HUES64 (cell line): ENCODE measurements at regions not wholly inside any gene's neighbourhood (a gene's known extent, or its start where the extent isn't known, plus 50 kb on each side); places are given as distances from the start of the nearest gene placed in this dataset.

Source experiments
- H3K27ac ChIP-seq: 2 replicates; pipeline ENCODE4 v1.7.0; 2013; ENCODE audit warnings: low read depth, low read length, inconsistent platforms
- H3K27me3 ChIP-seq: 2 replicates; pipeline ENCODE4 v1.6.1; 2013; ENCODE audit warnings: mild to moderate bottlenecking, low read length; ENCODE audit not compliant: insufficient read depth
- H3K36me3 ChIP-seq: 2 replicates; pipeline ENCODE4 v1.6.1; 2013; ENCODE audit warnings: mild to moderate bottlenecking, low read length; ENCODE audit not compliant: insufficient read depth
- H3K4me1 ChIP-seq: 2 replicates; pipeline ENCODE4 v1.6.1; 2013; ENCODE audit warnings: mild to moderate bottlenecking, low read length, moderate library complexity; ENCODE audit not compliant: insufficient read depth
- H3K4me3 ChIP-seq: 2 replicates; pipeline ENCODE4 v1.5.1; 2013; ENCODE audit warnings: mild to moderate bottlenecking, low read length, moderate library complexity
- H3K9ac ChIP-seq: 2 replicates; pipeline ENCODE4 v1.6.1; 2013; ENCODE audit warnings: mild to moderate bottlenecking, low read depth, low read length
- H3K9me3 ChIP-seq: 2 replicates; pipeline ENCODE4 v1.6.1; 2013; ENCODE audit warnings: low read depth, low read length; ENCODE audit not compliant: insufficient read depth
- WGBS: fragments of 150-250, 120-280 bp; methylation state at CpG from one replicate; pipeline ENCODE4 v1.1.7; 2013; ENCODE audit warnings: missing lambda C conversion rate; 5-methylcytosine and 5-hydroxymethylcytosine counted together

- Histone ChIP-seq H3K27ac (no peak overlapping the region), H3K9me3 (no peaks in the 10 kb centered on the region), H3K27me3 (no peaks in the 10 kb centered on the region), H3K4me1 (no peaks in the 10 kb centered on the region), H3K9ac (no peak overlapping the region), H3K4me3 (no peak overlapping the region), H3K36me3 (no peaks in the 10 kb centered on the region)
- WGBS = no CpG with 5 or more reads among the region's 1 CpG
These were observed 279.1 kb upstream of the AKR1E2 start for GRCh38 chr10:4546931-4547330.

- Histone ChIP-seq H3K27me3 (no peaks in the 10 kb centered on the region), H3K9me3 (no peaks in the 10 kb centered on the region), H3K36me3 (no peaks in the 10 kb centered on the region), H3K4me3 (no peak overlapping the region), H3K9ac (no peak overlapping the region), H3K4me1 (no peaks in the 10 kb centered on the region), H3K27ac (no peak overlapping the region)
- WGBS = 89% methylated on average over 7 of the region's 7 CpGs
These were observed 279.5 kb upstream of the AKR1E2 start for GRCh38 chr10:4546500-4546899.

- H3K9me3 ChIP-seq = no peaks in the 10 kb centered on the region
- no peaks in the 10 kb centered on the region for H3K4me1 ChIP-seq
- no peak overlapping the region for H3K9ac ChIP-seq
- H3K27ac ChIP-seq = no peak overlapping the region
- WGBS = 96% methylated on average over 7 of the region's 7 CpGs
- H3K36me3 ChIP-seq = no peaks in the 10 kb centered on the region
- H3K4me3 ChIP-seq = no peak overlapping the region
- H3K27me3 ChIP-seq = no peaks in the 10 kb centered on the region
These were observed 280.9 kb upstream of the AKR1E2 start for GRCh38 chr10:4545062-4545461.

- Histone ChIP-seq H3K4me3 (no peak overlapping the region), H3K9ac (no peak overlapping the region), H3K36me3 (no peaks in the 10 kb centered on the region), H3K27ac (no peak overlapping the region), H3K27me3 (no peaks in the 10 kb centered on the region), H3K9me3 (no peaks in the 10 kb centered on the region), H3K4me1 (no peaks in the 10 kb centered on the region)
- 92% methylated on average over 5 of the region's 7 CpGs for WGBS
These were observed 282.0 kb upstream of the AKR1E2 start for GRCh38 chr10:4543938-4544533.

- H3K4me1 ChIP-seq = no peaks in the 10 kb centered on the region
- H3K27ac ChIP-seq = no peak overlapping the region
- H3K9ac ChIP-seq = no peak overlapping the region
- no peaks in the 10 kb centered on the region for H3K27me3 ChIP-seq
- no peaks in the 10 kb centered on the region for H3K9me3 ChIP-seq
- H3K36me3 ChIP-seq = no peaks in the 10 kb centered on the region
- H3K4me3 ChIP-seq = no peak overlapping the region
These were observed 284.7 kb upstream of the AKR1E2 start for GRCh38 chr10:4541292-4541691.

- Histone ChIP-seq H3K9ac (no peak overlapping the region), H3K4me1 (no peaks in the 10 kb centered on the region)
These were observed 288.0 kb upstream of the AKR1E2 start for GRCh38 chr10:4538016-4538415.

GRCh38 chr10:4535521-4535920 lies 290.5 kb upstream of the AKR1E2 start:
- H3K36me3 ChIP-seq = no peaks in the 10 kb centered on the region
- H3K4me1 ChIP-seq = no peaks in the 10 kb centered on the region
- H3K27ac ChIP-seq = no peak overlapping the region
- no peaks in the 10 kb centered on the region for H3K27me3 ChIP-seq
- no peak overlapping the region for H3K9ac ChIP-seq
- H3K9me3 ChIP-seq = no peaks in the 10 kb centered on the region
- no peak overlapping the region for H3K4me3 ChIP-seq
- WGBS = 92% methylated on average over 4 of the region's 4 CpGs

More at GRCh38 chr10:4538016-4538415, 288.0 kb upstream of the AKR1E2 start:
- no peaks in the 10 kb centered on the region for H3K36me3 ChIP-seq
- H3K27ac ChIP-seq = no peak overlapping the region
- no peak overlapping the region for H3K4me3 ChIP-seq
- no peaks in the 10 kb centered on the region for H3K9me3 ChIP-seq
- no peaks in the 10 kb centered on the region for H3K27me3 ChIP-seq
- WGBS = 93% methylated on average over 4 of the region's 4 CpGs

- no peaks in the 10 kb centered on the region for H3K9me3 ChIP-seq
- H3K4me1 ChIP-seq = no peaks in the 10 kb centered on the region
- no peak overlapping the region for H3K27ac ChIP-seq
- H3K36me3 ChIP-seq = no peaks in the 10 kb centered on the region
- H3K27me3 ChIP-seq = no peaks in the 10 kb centered on the region
- H3K4me3 ChIP-seq = no peak overlapping the region
- 98% methylated on average over 5 of the region's 6 CpGs for WGBS
- no peak overlapping the region for H3K9ac ChIP-seq
These were observed 292.4 kb upstream of the AKR1E2 start for GRCh38 chr10:4533621-4534020.

GRCh38 chr10:4532976-4533375 lies 293.0 kb upstream of the AKR1E2 start:
- WGBS = no CpG with 5 or more reads among the region's 1 CpG

GRCh38 chr10:4532467-4532866 lies 293.5 kb upstream of the AKR1E2 start:
- WGBS = 96% methylated on average over 3 of the region's 3 CpGs
- Histone ChIP-seq H3K27me3 (no peaks in the 10 kb centered on the region), H3K36me3 (no peaks in the 10 kb centered on the region), H3K27ac (no peak overlapping the region), H3K9me3 (no peaks in the 10 kb centered on the region), H3K4me1 (no peaks in the 10 kb centered on the region), H3K9ac (no peak overlapping the region), H3K4me3 (no peak overlapping the region)

More at GRCh38 chr10:4532976-4533375, 293.0 kb upstream of the AKR1E2 start:
- Histone ChIP-seq H3K27ac (no peak overlapping the region), H3K4me1 (no peaks in the 10 kb centered on the region), H3K27me3 (no peaks in the 10 kb centered on the region), H3K9ac (no peak overlapping the region), H3K36me3 (no peaks in the 10 kb centered on the region), H3K4me3 (no peak overlapping the region), H3K9me3 (no peaks in the 10 kb centered on the region)

- WGBS = 100% methylated on average over 1 of the region's 1 CpG
- Histone ChIP-seq H3K4me3 (no peak overlapping the region), H3K36me3 (no peaks in the 10 kb centered on the region), H3K9me3 (no peaks in the 10 kb centered on the region), H3K27me3 (no peaks in the 10 kb centered on the region), H3K27ac (no peak overlapping the region), H3K4me1 (no peaks in the 10 kb centered on the region), H3K9ac (no peak overlapping the region)
These were observed 294.0 kb upstream of the AKR1E2 start for GRCh38 chr10:4532011-4532410.

- Histone ChIP-seq H3K9ac (no peak overlapping the region), H3K27me3 (no peaks in the 10 kb centered on the region), H3K4me1 (no peaks in the 10 kb centered on the region), H3K9me3 (no peaks in the 10 kb centered on the region), H3K36me3 (no peaks in the 10 kb centered on the region), H3K4me3 (no peak overlapping the region), H3K27ac (no peak overlapping the region)
These were observed 296.7 kb upstream of the AKR1E2 start for GRCh38 chr10:4529266-4529665.
